HG03457 (cell line): ENCODE measurements at regions not wholly inside any gene's neighbourhood (a gene's known extent, or its start where the extent isn't known, plus 50 kb on each side); places are given as distances from the start of the nearest gene placed in this dataset.
"Not testable (repeated sequence)": the region's sequence is repeated elsewhere in the genome, so short reads cannot be mapped to it uniquely, and the experiment has no call there.

Experiments
- ATAC-seq: cut with Tn5 transposase; IDR thresholded peaks from one replicate; pipeline ENCODE4 v1.9.1; 2021; ENCODE audit warnings: moderate number of reproducible peaks; ENCODE audit not compliant: unreplicated experiment

DNA sequence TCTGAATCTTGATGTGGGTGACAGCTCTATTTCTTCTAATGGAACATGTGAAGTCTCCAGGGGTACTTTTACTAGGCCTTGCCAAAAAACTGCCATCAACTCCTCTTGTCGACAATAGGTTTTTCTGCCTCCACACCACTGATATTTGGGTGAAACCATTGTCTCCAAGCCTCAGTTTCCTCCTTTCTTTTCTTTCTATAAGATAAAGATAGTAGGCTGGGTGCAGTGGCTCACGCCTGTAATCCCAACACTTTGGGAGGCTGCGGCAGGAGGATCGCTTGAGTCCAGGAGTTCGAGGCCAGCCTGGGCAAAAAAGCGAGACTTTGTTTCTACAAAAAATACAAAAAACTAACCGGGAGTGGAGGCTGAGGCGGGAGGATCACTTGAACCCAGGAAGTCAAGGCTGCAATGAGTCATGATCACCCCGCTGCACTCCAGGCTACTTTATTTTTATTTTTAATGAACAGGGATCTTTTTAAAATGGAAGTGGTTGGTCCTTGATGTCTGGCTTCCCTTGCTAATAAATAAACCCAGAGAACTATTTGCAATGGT lies 159.9 kb upstream of the TNFAIP3 start:
- no peak for ATAC-seq

GRCh38 chr6:137707590-137708360 lies 159.3 kb upstream of the TNFAIP3 start:
- ATAC-seq = no peak

DNA sequence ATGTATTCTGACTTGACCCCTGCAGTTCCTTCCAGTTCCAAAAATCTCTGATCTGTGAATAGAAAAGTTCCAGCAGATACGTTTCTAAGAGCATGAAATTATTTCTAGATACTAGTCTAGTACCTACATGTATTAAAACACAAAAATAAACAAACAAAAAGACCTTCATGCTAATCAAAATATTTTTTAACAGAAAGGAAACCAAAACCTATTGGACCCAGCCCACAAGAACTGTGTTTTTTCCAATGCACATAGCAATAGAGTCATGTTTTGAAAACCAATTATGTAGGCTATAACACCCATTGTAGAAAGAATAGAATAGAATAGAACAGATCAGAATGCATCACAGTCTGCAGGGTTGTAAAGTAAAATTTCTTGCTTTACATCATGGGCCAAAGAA lies 158.6 kb upstream of the TNFAIP3 start:
- no peak for ATAC-seq

GRCh38 chr6:137709424-137710236 lies 157.4 kb upstream of the TNFAIP3 start:
- ATAC-seq = no peak

- no peak for ATAC-seq
These were observed 155.1 kb upstream of the TNFAIP3 start for GRCh38 chr6:137711972-137712371.

DNA sequence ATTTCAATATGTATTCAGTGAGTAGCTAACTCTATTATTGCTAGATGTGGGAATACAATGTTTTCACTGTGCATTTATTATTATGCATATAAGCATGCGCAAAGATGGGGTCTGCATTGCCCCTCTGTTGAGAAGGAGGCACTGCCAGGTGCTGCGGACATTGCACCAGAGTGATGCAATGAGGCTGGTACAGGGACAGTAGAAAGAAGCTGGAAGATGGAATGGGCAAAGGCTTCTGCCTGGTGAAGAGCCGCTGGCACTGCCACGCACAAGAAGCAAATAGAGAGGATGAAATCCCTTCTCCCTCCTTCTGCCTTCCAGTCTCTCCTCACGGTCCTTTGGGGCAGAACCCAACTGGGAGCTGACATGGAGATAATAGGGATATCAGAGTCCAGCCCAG lies 154.5 kb upstream of the TNFAIP3 start:
- no peak for ATAC-seq

GRCh38 chr6:137715589-137716045 lies 151.4 kb upstream of the TNFAIP3 start:
- ATAC-seq = no peak

DNA sequence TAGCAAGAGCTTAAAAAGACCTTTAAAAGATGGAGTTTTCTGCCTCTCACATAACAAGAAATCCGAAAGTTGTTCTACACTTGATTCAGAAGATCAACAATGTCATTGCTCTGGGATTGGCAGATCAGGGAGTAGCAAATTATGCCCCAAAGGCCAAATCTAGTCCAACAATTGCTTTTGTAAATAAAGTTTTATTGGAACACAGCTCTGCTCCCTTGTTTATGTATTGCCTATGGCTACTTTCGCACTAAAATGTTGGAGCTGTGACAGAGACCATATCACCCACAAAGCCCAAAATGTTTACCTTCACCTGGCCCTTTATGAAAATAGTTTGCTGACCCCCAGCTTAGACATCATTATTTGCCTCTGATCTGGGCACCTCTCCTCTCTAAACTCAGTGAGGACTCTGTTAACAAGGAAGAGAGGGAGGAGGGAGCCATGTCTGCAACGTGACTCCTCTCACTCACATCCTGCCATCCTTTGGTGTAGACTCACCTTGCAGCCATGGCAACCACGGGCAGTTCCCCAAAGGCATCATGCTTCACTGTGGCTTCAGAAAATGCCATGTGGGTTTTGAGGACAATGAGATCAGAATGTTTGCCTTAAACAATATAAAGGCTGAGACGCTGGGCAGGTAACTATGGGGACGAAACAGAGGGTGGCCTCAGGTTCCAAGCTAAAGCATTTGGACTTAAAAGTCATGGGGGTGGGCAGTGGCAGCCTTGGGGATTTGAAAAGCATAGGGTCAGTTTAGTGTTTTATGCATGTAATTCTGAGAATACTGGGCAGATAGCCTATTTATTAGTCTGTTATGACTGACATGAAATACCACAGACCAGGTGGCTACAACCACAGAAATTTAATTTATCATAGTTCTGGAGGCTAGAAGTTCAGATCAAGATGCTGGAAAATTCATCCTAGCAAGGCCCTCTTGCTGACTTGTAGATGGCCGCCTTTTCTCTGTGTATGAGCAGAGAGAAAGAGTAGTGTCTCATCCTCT lies 149.7 kb upstream of the TNFAIP3 start:
- no peak for ATAC-seq

DNA sequence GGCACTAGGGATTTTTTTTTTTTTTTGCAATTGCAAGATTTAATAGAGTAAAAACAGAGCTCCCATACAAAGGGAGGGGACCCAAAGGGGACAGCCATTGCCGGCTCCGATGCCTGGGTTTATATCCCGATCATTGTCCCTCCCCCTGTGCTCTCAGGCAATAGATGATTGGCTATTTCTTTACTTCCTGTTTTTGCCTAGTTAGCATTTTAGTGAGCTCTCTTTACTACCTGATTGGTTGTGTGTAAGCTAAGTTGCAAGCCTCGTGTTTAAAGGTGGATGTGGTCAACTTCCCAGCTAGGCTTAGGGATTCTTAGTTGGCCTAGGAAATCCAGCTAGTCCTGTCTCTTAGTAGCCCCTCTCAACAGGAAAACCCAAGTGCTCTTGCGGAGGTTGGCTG lies 148.2 kb upstream of the TNFAIP3 start:
- not testable (repeated sequence) for ATAC-seq

DNA sequence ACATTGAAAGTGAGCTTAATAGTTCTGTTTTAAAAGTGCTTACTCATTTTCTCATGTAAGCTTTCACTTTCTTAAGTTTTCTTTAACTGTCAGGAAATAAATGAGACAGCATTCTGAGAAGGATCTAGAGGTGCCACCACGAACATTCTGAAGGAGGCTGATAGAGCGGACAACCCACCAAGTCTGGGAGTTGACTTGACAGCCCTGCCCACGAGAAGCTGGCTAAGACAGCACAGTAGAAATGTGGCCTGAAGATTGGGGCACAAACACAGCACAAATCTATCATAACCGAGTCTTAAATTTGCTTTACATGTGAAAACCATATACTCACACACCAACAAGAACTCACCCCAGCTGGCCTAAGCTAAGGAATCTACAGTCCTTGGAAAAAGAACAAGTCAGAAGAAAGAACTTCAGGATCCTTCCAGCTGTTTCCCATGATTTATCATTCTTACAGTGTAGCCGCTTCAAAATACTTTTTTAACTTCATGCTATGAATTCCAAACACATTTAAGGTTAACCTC lies 144.2 kb upstream of the TNFAIP3 start:
- ATAC-seq = no peak

DNA sequence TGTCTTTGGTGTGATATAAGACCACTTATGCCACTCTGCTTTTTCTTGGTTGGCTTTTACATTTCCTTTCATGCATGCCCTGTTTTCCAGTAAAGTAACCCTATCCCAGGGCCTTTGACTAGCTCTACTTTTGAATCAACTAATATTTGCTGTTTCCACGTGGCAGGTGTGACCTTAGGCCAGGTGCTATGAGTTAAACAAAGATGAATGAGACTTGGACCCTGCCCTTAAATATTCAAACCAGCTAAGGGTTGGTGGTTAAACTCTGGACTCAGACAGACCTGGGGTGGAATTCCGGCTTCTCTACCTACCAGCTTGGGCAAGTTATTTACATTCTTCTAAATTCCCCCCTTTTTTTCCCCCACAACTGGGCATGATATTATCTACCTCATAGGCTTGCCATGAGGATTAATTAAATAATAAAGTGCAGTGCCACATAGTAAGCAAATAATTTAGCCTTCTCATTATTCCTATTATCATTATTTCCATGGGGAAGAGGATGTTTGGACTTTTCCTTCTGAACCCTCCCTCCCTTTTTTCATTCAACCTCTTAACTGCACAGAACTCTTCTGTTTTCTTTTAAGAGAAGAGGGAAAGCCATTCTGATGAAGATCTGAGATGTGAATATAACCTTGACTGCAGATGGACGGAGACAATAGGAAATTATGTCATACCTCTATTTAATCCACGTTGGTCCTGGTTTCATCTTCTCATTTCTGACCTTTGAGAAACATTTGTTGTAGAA lies 143.6 kb upstream of the TNFAIP3 start:
- ATAC-seq = no peak

DNA sequence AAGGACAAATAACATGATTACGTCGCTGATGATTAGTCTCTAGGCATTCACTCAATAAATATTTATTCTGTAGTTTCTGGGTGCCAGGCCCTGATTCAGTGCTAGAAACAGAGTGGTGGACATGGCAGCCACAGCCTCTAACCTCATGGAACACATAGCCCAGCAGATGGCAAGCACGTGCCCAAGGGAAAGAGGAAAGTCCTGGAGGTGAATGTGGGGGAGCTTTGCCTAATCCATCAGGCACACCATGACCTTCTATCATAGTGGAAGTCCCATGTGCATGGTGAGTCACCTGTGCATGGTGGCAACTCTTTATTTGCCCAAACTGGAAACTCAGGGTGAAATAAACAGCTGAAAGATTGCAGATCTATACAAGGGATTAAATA lies 143.0 kb upstream of the TNFAIP3 start:
- no peak for ATAC-seq

GRCh38 chr6:137724495-137725211 lies 142.4 kb upstream of the TNFAIP3 start:
- ATAC-seq = no peak

GRCh38 chr6:137725949-137726348 lies 141.1 kb upstream of the TNFAIP3 start:
- no peak for ATAC-seq

- ATAC-seq = no peak
These were observed 140.5 kb upstream of the TNFAIP3 start for GRCh38 chr6:137726582-137726981.

DNA sequence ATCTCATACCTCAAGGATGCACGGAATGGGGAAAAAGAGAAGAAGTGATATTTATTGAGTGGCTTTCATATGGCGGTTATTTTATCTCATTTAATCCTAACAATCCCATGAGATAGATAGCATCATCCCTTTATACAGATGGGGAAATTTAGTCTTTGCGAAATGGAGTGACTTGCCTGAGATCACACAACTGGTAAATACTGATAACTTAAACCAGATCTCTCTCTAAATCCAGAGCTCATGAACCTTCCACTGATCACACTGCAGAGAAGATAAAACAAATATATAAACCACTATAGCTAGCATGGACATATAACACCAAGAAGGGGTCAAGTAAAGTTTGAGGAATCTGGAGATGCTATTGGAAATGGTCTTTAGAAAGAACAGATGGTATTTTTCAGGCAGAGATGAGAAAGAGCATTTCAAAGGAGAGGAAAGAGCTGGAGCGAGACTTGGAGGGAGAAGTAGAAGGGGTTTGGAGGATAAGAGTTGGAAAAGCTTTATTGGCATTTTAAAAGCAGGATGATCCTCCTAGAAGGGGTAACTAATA lies 139.8 kb upstream of the TNFAIP3 start:
- ATAC-seq = no peak

- ATAC-seq = no peak
These were observed 138.4 kb upstream of the TNFAIP3 start for GRCh38 chr6:137728386-137729349.
